GM12873 (cell line): ENCODE measurements at regions not wholly inside any gene's neighbourhood (a gene's known extent, or its start where the extent isn't known, plus 50 kb on each side); places are given as distances from the start of the nearest gene placed in this dataset.
A peak's percentile ranks its signal among the peaks of the same experiment; 100 is the strongest.

Experiments
- TF ChIP-seq, protein P1 (sequence below): IDR thresholded peaks from 2 replicates; pipeline ENCODE4 v1.5.1; 2012; ENCODE audit warnings: low read depth, mild to moderate bottlenecking, moderate library complexity, low read length, control low read depth; ENCODE audit not compliant: insufficient read depth; ENCODE audit errors: missing control alignments

DNA sequence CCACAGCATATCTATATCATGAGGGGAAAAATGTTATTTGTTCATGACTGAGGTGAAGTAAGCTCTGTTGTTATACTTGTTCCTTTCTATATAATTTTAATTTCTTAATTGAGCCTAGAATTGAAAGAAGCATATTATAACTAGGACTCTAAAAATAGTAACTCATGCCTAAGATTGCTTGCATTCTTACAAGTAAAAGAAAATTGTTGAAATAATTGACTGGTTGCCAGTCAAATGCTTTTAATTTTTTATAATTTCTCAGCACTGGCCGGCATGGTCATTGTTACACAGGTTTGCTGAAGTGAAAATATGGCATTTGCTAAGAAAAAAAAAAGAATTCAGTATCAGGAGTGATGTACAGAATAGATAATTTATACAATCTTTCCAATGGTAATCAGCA, 104.8 kb downstream of the GASK1B start:
- TF ChIP-seq, protein P1, sequence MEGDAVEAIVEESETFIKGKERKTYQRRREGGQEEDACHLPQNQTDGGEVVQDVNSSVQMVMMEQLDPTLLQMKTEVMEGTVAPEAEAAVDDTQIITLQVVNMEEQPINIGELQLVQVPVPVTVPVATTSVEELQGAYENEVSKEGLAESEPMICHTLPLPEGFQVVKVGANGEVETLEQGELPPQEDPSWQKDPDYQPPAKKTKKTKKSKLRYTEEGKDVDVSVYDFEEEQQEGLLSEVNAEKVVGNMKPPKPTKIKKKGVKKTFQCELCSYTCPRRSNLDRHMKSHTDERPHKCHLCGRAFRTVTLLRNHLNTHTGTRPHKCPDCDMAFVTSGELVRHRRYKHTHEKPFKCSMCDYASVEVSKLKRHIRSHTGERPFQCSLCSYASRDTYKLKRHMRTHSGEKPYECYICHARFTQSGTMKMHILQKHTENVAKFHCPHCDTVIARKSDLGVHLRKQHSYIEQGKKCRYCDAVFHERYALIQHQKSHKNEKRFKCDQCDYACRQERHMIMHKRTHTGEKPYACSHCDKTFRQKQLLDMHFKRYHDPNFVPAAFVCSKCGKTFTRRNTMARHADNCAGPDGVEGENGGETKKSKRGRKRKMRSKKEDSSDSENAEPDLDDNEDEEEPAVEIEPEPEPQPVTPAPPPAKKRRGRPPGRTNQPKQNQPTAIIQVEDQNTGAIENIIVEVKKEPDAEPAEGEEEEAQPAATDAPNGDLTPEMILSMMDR: no peak

DNA sequence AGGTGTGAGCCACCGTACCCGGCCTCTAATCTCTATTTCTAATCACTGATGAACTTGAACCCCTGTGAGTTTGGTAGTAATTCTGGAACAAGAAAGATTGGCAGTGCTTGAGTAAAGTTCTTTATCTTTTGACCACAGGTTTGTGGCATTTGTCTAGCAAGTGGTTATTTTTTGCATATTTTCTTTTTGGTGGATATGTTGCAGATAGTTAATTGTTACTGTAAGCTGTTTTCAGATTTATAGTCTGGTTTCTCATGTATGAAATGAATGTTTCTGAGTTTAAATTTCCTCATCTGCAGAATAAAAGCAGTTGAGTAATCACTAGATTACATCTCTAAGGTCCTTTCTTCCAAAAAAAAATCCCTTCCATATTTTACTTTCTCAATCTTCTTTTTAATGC, 105.2 kb downstream of the GASK1B start:
- TF ChIP-seq, protein P1: no peak

DNA sequence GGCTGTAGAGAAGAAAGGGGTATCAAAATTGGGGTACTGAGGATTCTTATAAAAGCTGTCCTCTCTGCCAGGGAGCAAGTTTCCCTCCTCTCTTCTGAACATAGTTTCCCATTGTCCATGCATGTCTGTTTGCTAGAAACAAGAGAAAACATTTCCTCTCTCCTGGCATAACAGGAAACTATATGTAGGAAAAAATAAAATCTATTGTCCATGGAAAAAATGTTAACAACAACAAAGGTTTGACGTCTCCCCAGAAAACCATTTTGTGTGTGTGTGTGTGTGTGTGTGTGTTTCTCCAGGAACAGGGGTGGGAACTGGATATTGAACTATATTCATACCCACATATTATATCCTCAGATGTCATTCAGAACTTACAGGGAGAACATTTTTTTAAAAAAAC, 107.2 kb downstream of the GASK1B start:
- TF ChIP-seq, protein P1: no peak

DNA sequence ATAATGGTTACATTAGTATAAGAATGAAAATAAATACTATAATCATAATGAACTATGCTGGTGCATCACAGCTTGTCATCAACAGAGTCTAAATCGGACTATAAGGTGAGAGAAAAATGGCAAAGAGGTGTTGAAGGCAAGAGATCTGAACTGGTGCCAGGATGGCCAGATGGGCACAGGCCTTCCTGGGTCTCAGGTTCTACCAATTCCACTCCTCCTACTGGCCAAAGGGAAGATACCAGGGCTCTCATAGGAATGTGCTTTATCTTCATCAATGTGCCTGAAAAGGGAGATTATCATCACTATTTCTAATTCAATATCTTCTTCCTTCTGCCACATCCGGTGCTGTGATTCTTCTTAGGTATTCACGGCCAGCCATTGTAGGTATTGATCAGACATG, 107.6 kb downstream of the GASK1B start:
- TF ChIP-seq, protein P1: peak; percentile 6

DNA sequence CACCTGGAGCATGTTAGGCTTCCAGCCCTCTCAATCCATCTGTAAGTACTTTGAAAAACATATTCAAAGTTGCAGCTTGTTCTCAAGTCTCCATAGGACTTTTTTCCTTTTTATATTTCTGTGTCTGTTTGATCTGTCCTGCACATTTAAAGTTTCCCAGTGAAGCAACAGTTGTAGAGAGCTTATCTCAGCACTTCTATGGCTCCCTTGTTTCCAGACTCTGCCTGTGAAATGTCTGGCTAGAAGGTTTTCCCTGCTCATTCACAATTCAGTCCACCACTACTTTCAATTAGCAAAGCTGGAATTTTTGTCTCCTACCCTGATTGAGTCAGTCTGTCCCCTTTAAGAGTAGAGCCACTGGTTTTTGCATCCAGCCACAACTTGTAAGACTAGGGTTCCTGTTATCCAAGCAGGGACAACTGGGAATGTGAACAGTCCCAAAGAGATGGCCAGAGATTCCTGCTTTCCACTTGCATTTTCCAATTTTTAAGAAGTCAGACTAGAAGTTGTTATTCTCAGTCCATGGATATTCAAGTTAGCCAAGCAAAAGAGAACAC, 116.1 kb downstream of the GASK1B start:
- TF ChIP-seq, protein P1: no peak

DNA sequence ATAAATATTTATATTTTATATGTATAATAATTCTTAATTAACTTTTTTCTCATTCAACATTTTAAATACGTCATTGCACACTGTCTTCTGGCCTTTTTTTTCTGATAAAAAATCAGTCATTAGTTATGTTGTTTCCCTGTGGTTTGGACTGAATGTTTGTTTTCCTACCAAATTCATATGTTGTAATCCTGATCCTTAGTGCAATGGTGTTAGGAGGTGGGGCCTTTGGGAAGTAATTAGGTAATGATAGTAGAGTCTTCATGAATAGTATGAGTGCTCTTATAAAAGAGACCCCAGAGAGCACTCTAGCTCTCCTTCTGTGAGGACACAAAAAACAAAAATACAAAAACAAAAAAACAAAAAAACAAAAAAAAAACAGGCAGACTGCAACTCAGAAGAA, 117.2 kb downstream of the GASK1B start:
- TF ChIP-seq, protein P1: no peak

DNA sequence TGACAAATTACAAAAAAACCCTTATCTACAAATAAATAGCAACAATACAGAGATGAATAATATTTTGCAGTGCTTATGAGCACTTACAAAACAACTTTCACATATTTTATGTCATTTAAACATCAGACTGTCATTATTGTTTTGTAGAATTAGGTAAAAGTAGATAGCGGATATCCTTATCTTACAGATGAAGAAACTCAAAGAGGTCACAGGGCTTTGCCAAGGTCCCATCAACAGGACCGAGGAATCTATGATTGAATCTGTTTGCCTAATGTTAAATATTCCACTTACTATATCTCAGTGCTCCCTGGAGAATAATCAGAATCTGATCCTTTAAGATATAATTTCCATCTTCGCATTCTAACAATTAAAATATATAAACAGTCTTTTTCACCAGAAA, 119.0 kb downstream of the GASK1B start:
- TF ChIP-seq, protein P1: no peak

DNA sequence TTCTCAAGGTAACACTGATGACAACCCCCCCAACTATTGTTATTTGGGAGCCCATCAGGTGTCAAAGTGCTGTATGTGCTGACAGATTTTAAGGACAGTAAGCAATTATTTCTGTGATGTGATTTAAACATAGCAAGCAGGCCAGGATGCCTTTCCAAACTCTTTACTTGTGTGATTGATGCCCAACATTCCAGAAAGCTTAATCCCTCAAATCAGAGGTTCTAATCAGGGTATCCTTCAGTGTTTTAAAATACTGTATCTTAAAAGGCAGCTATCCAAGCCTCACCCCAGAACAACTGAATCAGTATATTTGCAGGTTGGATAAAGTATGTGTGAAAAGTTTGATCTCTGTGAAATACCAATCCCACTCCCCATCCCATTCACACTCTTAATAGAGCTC, 119.7 kb downstream of the GASK1B start:
- TF ChIP-seq, protein P1: no peak
